SJCRH30 (cell line): ENCODE measurements at regions not wholly inside any gene's neighbourhood (a gene's known extent, or its start where the extent isn't known, plus 50 kb on each side); places are given as distances from the start of the nearest gene placed in this dataset.

Experiments
- DNase-seq, 2 experiments: peaks; one replicate each; pipeline ENCODE4 v3.0.0-alpha.2; 2015 to 2020
- H3K27ac ChIP-seq: fragments of 250-450 bp; sonication (Bioruptor Pico); 2 replicates; pipeline ENCODE4 v1.5.1; 2020; ENCODE audit warnings: mild to moderate bottlenecking, moderate library complexity
- H3K27me3 ChIP-seq: fragments of 250-450 bp; sonication (Bioruptor Pico); 2 replicates; pipeline ENCODE4 v1.5.1; 2020; ENCODE audit warnings: mild to moderate bottlenecking, moderate library complexity
- H3K36me3 ChIP-seq: fragments of 250-450 bp; sonication (Bioruptor Pico); 2 replicates; pipeline ENCODE4 v1.5.1; 2020; ENCODE audit warnings: mild to moderate bottlenecking, moderate library complexity
- H3K4me1 ChIP-seq: fragments of 250-450 bp; sonication (Bioruptor Pico); 2 replicates; pipeline ENCODE4 v1.5.1; 2020; ENCODE audit warnings: mild to moderate bottlenecking, moderate library complexity
- H3K4me3 ChIP-seq: fragments of 250-450 bp; sonication (Bioruptor Pico); 2 replicates; pipeline ENCODE4 v1.5.1; 2020; ENCODE audit warnings: mild to moderate bottlenecking, moderate library complexity
- H3K9me3 ChIP-seq: fragments of 250-450 bp; sonication (Bioruptor Pico); replicated peaks from 2 replicates; pipeline ENCODE4 v1.5.1; 2020; ENCODE audit warnings: mild to moderate bottlenecking, moderate library complexity

DNA sequence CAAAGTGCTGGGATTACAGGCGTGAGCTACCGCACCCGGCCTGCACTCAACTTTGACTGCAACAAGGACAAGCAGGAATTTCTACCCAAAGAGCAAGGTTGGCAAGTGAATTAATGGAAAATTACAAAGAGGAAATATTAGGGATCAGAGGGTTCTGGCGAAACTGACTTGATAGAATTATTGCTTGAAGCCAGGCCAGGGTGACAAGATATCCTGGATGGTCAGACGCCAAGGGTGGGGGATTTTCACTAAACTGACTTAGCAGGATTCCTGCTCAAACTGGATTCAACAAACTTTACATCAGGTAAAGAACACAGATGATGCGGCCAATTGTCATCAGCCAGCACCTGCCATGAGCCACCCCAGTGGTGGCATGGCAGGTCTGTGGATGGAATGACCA lies 603.6 kb upstream of the MGMT start:
- Histone ChIP-seq H3K4me3 (no peak overlapping the region), H3K27ac (no peak overlapping the region), H3K9me3 (no peaks in the 10 kb centered on the region), H3K27me3 (no peaks in the 10 kb centered on the region), H3K4me1 (no peaks in the 10 kb centered on the region), H3K36me3 (no peaks in the 10 kb centered on the region)
- no peak for DNase-seq

DNA sequence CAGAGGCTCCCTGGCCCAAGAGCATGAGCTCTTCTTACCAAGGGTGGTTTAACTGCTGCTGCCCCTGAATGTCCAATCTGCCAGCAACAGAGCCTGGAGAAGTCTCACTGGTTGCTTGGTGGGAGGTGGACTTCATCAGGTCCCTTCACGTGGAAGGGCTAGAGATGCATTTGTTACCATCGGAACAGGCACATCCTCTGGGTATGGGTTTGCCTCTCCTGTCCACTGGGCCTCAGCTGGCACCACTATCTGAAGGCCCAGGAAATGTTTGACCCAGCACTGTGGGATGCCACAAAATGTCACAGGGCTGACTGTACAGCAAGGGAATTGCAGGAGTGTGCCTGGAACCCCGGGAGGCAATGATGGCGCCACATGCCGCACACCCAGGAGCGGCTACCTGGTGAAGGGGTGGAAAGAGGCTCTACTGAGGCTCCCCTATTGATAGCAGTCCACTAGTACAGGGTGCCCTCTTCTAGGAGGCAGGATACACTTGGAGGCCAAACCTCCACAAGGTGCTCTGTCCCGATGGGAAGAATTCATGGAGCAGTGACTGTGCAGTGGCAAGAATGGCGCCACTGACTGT lies 603.1 kb upstream of the MGMT start:
- H3K27ac ChIP-seq = no peak overlapping the region
- no peaks in the 10 kb centered on the region for H3K4me1 ChIP-seq

DNA sequence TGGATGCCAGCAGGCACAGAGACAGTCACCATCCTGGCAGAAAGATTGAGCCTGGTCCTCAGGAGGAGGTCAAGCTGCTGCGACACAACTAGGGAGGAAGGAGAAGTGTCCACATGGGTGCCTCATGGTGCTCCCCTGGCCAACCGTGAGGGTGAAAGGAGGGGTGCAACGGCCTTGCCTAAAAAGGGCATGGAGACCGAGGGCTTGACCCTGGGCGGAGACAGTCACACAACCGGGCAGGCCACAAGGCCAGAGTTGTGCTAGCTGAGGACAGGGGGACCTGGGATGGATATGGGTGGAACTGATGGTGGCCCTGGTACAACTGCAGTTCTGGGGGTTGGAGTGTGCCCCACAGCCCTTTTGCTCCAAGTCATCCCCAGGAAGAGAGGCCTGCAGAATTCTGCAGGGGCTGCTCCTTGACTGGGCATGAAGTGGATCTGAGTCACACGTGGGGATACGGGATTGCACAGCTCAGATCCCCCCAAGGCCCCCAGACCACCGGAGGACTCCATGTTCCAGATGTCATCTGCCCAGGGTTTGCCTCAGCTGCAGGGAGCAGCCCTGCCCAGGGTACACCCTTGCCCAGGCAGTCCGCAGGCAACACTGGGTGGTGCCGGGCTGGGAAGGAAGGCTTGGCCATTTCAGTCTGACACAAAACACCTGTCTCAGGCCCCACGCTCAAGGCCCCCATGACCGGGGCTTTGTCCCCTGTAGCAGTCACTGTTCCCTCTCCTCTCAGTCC lies 602.3 kb upstream of the MGMT start:
- Histone ChIP-seq H3K27me3 (no peaks in the 10 kb centered on the region), H3K4me1 (no peaks in the 10 kb centered on the region), H3K4me3 (no peak overlapping the region), H3K27ac (no peak overlapping the region), H3K36me3 (no peaks in the 10 kb centered on the region), H3K9me3 (no peaks in the 10 kb centered on the region)
- DNase-seq = no peak

More for the DNA sequence above, 603.1 kb upstream of the MGMT start:
- Histone ChIP-seq H3K27me3 (no peaks in the 10 kb centered on the region), H3K36me3 (no peaks in the 10 kb centered on the region), H3K4me3 (no peak overlapping the region), H3K9me3 (no peaks in the 10 kb centered on the region)
- DNase-seq = no peak

DNA sequence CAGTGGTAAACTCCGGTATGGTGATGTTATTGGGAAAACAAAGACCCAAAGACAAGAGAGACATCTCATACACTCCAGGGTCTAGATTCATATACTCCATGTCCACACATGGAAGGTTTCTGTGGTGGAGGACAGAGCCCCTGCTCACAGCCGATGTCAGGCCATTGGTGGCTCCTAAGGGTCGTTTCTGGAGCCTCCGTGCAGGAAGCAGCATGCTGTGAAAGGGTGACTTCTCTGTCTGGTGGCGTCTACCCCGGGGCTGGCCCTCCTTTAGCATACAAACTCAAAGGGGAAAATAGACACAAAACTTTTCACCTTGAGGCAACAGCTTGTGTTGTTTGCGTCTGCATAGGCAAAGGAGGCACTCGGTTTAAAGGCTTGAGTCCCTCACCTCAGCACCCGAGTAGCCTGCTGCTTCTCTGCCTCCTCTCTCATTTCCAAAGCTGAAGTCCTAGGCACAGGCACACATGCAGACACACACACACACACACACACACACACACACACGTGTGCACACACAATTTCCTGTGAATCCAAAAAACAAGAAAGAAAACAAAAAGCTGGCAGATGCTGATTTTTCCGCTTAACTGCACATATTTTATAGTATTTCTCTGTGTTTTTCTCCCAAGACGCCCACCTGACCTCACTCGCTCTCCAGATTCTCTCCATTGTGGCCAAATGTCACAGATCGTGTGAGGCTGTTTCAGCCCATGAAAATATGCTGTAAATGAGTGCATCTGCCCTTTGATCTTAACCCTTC lies 601.4 kb upstream of the MGMT start:
- DNase-seq = no peak
- Histone ChIP-seq H3K9me3 (no peaks in the 10 kb centered on the region), H3K4me1 (no peaks in the 10 kb centered on the region), H3K36me3 (no peaks in the 10 kb centered on the region), H3K27ac (no peak overlapping the region), H3K4me3 (no peak overlapping the region), H3K27me3 (no peaks in the 10 kb centered on the region)

DNA sequence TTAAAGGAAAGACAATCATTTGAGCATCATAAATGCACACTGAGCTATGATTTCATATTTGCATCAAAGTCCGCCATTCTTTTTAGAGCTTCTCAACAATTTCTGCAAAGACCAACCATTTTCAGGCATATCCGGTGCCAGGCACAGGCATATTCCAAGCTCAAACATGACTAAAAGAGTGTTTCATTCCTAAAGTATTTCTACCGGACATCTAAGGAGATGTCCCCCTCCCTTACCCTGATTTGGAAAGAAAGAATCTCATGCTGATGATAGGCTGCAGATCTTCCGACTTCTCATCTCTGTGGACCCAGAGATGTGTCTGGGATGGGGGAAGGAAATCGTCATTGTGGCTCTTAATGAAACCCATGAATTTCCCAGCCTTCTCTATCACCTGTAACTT lies 600.5 kb upstream of the MGMT start:
- no peaks in the 10 kb centered on the region for H3K36me3 ChIP-seq
- no peak overlapping the region for H3K4me3 ChIP-seq
- DNase-seq = no peak
- no peaks in the 10 kb centered on the region for H3K4me1 ChIP-seq
- H3K9me3 ChIP-seq = no peaks in the 10 kb centered on the region
- no peaks in the 10 kb centered on the region for H3K27me3 ChIP-seq
- no peak overlapping the region for H3K27ac ChIP-seq

DNA sequence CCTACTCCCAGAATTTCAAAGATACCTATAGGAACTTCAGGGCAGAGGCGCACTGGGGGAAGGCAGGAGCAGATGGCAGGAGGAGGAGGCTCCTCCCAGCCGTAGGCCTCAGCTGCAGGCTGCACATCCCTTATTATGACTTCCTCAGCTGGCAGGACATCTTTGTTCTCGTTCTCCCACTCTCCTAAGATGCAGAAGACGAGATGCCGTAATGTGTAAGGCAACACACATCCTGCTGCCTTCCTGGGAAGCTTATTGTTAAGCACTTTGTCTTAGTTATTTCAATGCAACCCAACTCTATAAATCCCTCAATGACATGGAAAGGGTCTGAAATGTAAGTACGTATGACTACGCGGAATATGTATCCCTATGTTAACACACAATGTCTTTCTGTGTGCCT lies 599.8 kb upstream of the MGMT start:
- no peaks in the 10 kb centered on the region for H3K4me1 ChIP-seq
- H3K27me3 ChIP-seq = no peaks in the 10 kb centered on the region
- H3K9me3 ChIP-seq = no peaks in the 10 kb centered on the region
- DNase-seq = no peak
- no peak overlapping the region for H3K4me3 ChIP-seq
- H3K27ac ChIP-seq = no peak overlapping the region
- H3K36me3 ChIP-seq = no peaks in the 10 kb centered on the region

DNA sequence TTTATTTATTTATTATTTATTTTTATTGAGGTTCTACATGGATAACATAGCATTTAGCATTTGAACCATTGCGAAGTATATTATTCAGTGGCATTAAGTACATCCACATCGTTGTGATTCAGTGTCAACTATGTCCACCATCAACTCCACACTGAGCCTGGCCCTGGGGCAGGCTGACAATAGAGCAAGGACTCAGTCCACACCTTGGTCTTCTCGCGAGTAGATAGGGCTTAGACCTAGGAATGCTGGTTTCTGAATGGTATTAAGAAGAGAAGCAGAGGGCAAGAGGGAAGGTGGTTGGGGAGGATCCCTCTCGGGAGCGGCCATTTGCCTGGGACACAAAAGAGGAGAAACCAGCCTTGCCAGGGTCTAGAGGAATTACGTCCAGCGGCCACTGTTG lies 599.2 kb upstream of the MGMT start:
- H3K27ac ChIP-seq = no peak overlapping the region
- H3K27me3 ChIP-seq = no peaks in the 10 kb centered on the region
- DNase-seq = no peak
- no peaks in the 10 kb centered on the region for H3K9me3 ChIP-seq
- H3K4me3 ChIP-seq = no peak overlapping the region
- no peaks in the 10 kb centered on the region for H3K4me1 ChIP-seq
- H3K36me3 ChIP-seq = no peaks in the 10 kb centered on the region

DNA sequence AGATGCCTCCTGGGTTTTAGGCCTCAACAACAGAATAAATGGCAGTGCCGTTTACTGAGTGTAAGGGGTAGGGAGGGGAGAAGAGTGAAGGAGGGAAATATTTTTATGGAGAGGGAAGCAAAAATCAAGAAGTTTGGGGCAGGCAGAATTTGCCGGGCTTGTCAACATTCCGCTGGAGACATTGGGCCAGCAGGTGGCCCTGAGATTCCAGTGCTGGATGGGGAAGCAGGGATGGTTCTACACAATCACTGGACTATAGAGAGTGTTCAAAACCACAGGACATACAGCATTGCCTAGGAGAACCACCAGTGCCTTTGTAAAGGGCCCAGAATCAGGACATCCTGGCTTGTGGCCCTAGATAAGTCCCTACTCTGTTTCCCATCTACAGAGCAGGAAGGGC lies 598.6 kb upstream of the MGMT start:
- Histone ChIP-seq H3K27me3 (no peaks in the 10 kb centered on the region), H3K4me1 (no peaks in the 10 kb centered on the region), H3K36me3 (no peaks in the 10 kb centered on the region), H3K4me3 (no peak overlapping the region), H3K27ac (no peak overlapping the region), H3K9me3 (no peaks in the 10 kb centered on the region)
- no peak for DNase-seq

DNA sequence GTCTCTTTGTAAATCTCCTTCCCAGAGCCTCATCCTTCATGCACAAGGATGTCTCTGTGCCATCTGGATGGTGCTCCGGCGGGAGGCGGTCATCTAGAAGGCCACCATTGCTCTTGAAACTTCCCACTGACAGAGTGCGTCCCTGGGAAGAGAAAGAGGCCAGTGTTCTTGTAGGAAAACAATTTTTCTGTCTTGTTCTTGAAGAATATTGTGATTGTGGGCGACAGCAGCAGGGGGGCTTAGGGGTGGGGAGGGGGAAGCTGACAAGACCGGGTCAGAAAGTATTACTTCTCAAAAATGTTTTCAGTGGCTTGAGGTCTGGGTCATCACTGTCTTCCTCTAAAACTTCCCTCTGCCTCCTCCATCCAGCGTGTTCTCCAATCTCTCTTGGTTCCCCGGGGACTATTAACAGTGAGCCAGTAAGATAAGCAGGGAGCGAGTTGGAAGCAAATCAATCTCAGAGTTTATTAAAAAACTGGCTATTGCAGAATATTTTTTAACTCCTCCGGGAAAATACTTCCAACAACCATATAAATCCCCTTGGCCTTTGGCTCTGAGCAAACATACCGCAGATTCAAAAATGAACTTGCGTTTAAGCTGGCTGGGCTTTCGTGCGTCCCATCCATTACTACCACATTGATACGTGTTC lies 597.8 kb upstream of the MGMT start:
- H3K27me3 ChIP-seq = no peaks in the 10 kb centered on the region
- H3K4me1 ChIP-seq = no peaks in the 10 kb centered on the region
- H3K27ac ChIP-seq = no peak overlapping the region
- no peak for DNase-seq
- H3K9me3 ChIP-seq = no peaks in the 10 kb centered on the region
- H3K4me3 ChIP-seq = no peak overlapping the region
- H3K36me3 ChIP-seq = no peaks in the 10 kb centered on the region

DNA sequence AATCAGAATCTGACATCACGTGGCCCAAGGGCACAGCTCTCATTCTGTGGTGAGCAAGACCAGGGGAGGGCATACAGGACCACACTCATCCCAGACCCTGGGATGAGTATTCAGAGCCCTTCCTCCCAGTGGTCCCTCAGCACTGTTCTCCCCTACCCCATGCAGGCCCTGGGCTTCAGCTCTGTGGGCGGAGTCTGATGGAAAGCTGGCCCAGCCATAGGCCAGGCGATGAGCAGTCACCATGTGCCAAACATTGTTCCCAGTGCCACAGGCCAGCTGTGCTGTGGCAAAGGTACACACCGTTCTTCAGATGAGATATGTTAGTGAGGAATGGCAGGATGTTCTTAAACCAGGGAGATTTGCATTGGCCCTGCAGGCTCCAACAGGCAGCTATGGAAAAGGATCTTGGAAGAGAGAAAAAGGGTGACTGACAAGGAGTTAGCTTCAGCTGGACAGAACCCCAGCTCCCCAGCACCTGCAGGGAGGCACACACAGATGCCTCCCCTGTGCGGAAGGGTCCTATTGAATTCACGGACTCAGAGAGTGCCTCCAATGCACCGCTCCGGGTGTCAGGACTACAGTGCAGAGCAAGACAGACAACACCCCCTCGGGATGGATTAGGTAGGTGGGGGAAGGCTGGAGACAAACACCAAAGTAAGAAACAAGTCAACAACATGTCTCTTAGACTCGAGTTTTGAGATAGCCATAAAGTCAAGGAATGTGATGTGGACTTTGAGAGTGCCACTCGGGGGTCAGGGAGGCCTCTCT lies 596.0 kb upstream of the MGMT start:
- H3K27ac ChIP-seq = no peak overlapping the region
- H3K4me3 ChIP-seq = no peak overlapping the region
- H3K27me3 ChIP-seq = no peaks in the 10 kb centered on the region
- no peaks in the 10 kb centered on the region for H3K9me3 ChIP-seq
- H3K4me1 ChIP-seq = no peaks in the 10 kb centered on the region
- DNase-seq = no peak
- no peaks in the 10 kb centered on the region for H3K36me3 ChIP-seq

DNA sequence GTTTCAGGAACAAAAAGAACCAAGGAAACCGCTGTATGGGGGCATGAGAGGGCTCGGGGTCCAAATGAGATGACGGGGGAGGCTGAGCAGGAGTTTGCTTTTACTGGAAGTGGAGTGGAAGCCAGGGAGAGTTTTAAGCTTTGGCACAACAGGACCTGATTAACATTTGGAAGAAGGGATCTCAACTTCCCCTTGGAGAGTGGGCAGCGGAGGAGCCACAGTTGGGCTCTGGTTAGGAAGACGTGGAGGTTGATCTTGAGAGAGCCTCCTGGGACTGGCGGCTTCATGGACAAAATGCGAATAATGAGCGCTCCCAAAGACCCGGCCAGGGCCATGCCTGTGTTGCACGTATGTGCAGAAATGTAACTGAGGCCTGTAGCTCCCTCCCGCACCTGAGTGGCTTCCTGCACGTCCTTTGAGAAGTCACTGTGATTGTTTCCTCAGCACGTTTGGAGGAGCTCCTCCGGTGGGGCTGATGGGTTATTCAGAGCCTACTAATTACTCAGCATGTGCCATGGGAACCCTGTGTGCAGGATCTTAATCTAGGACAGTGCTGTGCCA lies 595.3 kb upstream of the MGMT start:
- no peak for DNase-seq
- Histone ChIP-seq H3K4me3 (no peak overlapping the region), H3K36me3 (no peaks in the 10 kb centered on the region), H3K4me1 (no peaks in the 10 kb centered on the region), H3K27me3 (no peaks in the 10 kb centered on the region), H3K27ac (no peak overlapping the region), H3K9me3 (no peaks in the 10 kb centered on the region)

DNA sequence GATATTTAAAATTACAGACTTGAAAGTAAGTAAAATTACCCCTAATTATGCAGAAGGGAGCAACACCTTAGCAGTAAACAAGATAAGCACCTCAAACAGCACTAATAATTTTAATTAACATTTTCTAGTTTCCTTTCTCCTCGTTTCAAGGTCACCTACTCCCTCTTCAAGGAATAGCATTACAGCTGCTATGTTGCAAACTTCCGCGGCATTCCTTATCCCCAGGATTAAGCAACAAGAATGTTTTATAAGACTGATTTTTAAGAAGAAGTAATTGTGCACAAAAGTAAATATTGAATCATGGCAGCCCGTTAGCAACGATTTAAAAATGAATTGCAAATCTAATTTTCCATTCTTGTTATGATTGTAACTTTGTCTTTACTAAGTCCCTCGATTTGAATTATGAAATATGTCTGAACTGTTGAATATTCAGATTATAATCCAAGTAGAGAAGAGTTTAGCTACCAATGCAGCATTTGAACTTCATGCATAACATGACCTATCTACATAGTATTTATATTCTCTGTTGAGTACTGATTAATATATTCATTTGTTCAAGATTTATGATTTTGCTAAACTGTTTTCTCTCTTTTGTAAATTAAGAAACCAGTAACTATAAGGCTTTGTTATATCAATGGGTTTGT lies 593.5 kb upstream of the MGMT start:
- Histone ChIP-seq H3K9me3 (no peaks in the 10 kb centered on the region), H3K4me3 (no peak overlapping the region), H3K36me3 (no peaks in the 10 kb centered on the region), H3K27ac (no peak overlapping the region), H3K4me1 (no peaks in the 10 kb centered on the region), H3K27me3 (no peaks in the 10 kb centered on the region)
- no peak for DNase-seq

DNA sequence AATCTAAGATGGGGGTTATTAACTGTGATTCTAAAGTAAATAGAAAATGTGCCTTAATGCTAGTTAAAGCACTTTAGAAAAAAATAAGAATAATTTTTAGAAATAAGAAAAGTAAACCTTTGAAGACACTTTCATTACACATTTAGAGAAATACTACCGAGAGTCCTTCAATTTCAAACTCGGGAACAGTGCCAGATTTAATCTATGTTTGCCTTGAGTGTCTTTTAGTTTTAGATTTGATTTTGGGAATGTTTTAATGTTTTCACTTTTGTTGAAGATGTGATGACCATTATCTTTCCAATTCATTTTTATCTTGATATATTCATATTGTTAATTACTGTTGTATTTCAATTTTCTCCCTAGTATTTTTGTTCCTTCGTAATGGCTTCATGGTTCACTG lies 592.7 kb upstream of the MGMT start:
- DNase-seq = no peak
- Histone ChIP-seq H3K4me1 (no peaks in the 10 kb centered on the region), H3K27me3 (no peaks in the 10 kb centered on the region), H3K9me3 (no peaks in the 10 kb centered on the region), H3K27ac (no peak overlapping the region), H3K36me3 (no peaks in the 10 kb centered on the region), H3K4me3 (no peak overlapping the region)
